HG03432 (cell line): ENCODE measurements at regions not wholly inside any gene's neighbourhood (a gene's known extent, or its start where the extent isn't known, plus 50 kb on each side); places are given as distances from the start of the nearest gene placed in this dataset.
"Not testable (repeated sequence)": the region's sequence is repeated elsewhere in the genome, so short reads cannot be mapped to it uniquely, and the experiment has no call there.

Source experiments
- ATAC-seq: cut with Tn5 transposase; IDR thresholded peaks from one replicate; pipeline ENCODE4 v1.9.1; 2021; ENCODE audit warnings: mild to moderate bottlenecking, moderate library complexity; ENCODE audit not compliant: unreplicated experiment

DNA sequence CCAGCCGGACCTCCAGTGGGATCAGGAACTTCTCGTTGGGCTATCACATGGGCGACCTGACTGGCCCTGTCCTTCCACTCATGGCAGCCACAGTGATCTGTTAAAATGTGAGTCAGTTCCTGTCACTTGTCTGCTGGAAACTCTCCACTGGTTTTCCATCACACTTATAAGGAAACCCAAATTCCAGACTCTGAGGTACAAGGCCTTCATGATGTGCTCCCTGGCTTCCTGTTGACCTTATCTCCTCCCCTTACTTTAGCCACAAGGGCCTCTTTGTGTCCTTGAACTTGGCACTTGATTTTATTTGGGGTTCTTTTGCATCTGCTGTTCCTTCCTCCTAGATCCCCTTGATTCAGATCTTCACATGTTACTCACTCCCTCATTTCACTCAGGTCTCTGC, 96.8 kb downstream of the TENT5C start:
- no peak for ATAC-seq

DNA sequence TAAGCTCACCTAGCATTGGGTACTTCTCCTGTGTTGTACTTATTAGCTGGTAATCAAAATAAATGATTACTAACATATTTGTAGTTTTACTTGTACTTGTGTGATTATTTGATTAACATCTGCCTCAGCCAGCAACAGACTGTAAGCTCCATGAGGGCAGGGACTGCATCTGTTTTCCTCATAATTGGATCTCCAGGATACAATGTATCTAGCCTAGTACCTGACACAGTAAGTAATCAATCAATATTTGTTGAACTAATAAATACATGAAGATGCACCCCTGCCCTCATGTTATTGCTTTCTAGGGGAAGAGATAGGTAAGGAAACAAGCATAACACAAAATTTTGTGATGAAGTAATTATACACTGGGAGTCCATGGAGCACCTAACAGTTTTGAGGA, 101.5 kb downstream of the TENT5C start:
- no peak for ATAC-seq

DNA sequence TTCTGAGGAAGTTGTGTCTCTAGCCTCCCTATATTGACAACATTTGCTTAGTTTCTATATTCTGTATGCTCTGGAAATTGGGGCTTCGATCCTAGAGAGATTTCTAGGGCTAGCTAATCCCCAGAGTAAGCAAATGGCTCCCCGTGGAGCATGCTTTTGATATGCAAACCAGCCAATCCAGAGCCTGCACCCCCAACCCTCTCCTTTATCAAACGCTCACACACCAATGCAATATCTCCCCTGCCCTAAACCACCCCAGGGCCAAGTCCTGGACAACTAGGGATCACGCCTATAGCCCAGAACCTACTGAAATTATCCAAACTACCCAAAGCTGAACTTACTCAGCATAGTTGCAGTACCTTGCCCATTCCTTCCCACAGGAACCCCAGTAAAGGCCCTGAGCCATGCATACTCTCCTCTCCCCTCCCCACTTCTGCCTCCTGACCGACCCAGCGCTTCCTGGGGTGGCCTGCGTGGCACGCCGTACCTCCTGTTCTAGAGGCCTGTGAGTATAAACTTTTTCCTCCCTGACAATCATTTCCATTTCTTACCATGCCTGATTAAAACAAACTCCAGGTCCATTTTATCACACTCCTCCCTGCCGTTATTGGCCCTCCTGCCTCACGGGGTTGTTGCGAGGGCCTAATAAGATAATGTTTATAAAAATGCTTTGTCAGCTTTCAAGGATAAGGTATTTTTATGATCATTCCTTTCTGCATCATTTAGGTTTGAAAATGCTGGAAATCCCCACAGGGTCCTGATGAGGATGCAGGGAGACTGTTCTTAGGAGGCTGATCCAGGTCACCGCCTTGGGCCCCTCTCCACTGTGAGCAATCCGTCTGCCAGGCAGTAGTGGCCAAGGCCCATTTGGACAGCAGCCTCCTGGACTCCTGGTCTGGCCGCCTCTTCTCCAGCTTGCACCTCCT, 102.7 kb downstream of the TENT5C start:
- ATAC-seq: no peak

DNA sequence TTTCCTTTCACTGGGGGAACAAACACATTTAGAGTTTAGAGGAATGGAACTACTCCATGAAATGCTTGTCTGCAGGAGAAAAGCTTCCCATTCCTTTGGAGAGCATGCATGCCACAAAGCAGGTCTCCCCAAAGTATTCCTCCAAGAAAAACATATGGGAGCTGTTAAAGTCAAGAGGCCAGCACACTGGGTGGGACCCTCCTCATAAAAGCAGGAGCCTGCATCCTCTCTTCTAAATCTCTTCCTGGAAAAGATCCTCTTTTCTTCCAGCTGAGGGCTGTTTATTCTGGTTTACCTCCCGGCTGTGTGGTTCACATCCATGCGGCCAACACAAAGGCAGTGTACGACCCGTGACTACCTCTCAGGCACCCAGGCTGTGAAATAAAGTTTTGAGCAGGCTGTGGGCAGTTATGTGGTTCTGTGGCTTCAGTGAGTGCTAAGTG, 103.4 kb downstream of the TENT5C start:
- ATAC-seq: no peak

DNA sequence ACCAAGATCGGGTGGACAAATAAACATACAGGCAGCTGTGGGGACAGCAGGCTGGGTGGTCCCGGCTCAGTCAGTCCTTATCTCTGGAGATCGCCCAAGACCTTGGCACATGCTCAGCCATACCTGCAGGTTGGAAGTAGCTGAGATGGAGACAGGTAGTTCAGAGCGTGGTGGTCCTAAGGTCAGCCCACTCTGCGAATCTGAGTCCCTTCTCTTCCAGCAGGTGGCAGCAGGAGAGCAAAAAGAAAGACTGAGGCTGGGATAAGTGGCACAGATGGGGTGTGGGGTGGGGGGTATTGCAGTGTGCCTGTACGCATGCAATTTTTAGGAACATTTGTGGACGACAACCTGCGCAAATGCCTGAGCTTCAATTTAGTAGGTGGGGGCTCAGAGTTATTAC, 104.9 kb downstream of the TENT5C start:
- ATAC-seq: no peak

DNA sequence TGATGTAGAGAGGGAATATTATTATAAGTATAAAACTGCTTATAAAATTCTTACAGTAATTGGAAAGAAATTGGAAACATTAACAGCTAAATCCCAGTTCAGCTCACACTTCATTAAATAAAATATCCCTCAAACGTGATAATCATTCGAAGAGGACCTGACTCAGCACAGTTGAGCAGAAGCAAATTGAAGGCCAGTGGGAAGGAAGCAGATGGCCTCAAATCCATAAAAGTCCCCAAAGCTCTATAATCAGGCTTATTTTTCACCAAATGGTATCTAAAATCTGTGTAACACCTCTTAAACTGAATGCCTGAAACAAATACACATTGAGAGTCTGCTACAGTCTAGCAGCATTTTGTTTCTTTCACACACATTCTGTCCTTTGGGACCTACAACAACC, 106.8 kb downstream of the TENT5C start:
- no peak for ATAC-seq

DNA sequence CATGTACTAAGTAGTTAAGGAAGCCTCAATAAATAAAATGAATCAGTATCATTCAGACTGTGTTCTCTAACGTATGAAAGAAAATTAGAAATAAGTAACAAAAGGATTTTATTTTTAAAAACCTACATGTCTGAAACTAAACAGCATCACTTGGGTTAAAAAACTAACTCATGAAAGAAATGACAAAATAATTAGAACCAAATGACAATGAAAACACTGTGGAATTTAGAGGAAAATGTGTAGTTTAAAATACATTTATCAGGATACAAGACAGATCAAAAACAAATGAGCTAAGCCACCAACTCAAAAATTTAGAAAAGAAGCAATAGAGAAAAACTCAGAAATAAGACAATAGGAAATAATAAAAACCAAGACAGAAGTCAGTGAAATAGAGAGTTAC, 108.7 kb downstream of the TENT5C start:
- no peak for ATAC-seq

DNA sequence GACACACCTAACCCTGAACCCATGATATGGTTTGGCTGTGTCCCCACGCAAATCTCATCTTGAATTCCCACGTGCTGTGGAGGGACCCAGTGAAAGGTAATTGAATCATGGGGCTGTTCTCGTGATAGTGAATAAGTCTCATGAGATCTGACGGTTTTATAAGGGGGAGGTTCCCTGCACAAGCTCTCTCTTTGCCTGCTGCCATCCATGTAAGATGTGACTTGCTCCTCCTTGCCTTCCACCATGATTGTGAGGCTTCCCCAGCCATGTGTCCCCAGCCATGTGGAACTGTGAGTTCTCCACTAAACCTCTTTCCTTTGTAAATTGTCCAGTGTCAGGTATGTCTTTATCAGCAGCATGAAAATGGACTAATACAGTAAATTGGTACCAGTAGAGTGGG, 110.2 kb downstream of the TENT5C start:
- ATAC-seq: not testable (repeated sequence)

DNA sequence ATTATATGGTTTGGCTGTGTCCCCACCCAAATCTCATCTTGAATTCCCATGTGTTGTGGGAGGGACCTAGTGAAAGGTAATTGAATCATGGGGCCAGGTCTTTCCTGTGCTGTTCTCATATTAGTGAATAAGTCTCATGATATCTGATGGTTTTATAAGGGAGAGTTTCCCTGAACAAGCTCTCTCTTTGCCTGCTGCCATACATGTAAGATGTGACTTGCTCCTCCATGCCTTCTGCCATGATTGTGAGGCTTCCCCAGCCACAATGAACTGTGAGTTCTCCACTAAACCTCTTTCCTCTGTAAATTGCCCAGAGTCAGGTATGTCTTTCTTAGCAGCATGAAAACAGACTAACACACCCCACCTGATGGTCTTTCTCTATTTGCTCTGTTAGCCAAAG, 112.1 kb downstream of the TENT5C start:
- ATAC-seq: not testable (repeated sequence)

DNA sequence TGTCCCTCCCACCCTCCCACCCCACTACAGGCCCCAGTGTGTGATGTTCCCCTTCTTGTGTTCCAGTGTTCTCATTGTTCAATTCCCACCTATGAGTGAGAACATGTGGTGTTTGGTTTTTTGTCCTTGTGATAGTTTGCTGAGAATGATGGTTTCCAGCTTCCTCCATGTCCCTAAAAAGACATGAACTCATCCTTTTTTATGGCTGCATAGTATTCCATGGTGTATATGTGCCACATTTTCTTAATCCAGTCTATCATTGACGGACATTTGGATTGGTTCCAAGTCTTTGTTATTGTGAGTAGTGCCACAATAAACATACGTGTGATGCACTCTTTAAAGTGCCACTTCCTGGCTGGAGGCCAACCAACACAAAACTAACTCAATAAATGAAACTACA, 112.7 kb downstream of the TENT5C start:
- ATAC-seq: not testable (repeated sequence)

DNA sequence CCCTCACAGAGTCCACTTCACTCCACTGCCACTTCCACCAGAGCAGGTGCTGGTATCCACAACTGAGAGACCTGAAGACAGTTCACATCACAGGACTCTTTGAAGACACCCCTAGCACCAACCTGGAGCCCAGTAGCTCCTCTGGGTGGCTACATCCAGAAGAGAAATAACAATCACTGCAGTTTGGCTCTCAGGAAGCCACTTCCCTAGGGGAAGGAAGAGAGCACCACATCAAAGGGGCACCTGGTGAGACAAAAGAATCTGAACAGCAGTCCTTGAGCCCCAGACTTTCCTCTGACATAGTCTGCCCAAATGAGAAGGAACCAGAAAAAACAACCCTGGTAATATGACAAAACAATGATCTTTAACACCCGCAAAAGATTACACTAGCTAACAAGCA, 113.2 kb downstream of the TENT5C start:
- ATAC-seq: no peak

DNA sequence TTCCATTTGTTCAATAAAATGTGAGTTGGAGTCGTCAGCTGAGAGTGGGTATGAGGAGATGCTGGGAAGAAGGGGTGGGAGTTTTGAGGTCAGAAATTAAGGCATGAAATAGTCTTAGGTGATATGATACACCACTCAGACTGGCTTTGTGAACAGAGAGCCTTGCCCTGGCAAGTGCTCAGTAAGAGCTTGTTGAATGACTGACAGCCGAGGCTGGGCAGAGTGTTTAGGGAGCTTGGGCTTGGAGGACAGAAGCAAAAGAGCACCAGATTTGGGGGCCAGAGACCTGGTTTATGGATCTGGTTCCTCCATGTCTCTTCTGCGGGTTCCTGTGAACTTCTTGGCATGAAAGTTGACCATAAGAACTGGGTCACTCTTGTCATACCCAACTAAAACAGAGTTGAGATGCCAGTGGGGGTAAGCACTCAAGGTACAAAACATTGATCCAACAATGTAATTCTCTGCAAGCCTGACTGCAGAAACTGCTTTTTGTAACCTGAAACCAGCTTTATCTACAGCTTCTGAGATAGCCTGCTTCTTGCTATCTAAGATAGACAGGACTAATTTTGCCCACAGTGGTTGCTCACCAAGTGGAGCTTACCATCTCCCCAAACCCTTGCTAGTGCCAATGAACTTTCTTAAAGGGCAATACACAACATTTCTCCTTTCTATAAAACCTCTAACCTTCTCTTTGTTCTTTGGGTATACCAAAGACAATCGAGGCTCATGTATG, 126.4 kb downstream of the TENT5C start:
- no peak for ATAC-seq

DNA sequence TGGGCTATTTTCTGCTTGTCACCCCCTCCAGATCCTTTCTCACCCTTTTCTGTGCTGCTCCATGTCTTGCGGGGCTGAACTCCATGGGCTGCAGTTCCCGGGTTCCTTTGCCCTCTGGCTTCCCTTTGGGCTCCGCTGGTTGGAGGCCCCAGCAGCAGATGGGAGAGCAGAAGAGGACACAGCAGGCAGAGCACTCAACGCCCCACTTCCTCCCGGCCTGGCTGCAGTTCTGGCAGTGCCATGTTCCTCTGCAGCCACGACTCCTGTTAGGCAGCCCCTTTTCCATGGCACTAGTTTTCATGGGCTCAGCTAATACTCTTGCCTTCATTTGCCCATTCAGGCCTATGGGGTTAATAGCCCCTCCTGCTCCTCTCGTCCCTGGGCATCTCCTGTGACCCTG, 127.1 kb downstream of the TENT5C start:
- no peak for ATAC-seq

DNA sequence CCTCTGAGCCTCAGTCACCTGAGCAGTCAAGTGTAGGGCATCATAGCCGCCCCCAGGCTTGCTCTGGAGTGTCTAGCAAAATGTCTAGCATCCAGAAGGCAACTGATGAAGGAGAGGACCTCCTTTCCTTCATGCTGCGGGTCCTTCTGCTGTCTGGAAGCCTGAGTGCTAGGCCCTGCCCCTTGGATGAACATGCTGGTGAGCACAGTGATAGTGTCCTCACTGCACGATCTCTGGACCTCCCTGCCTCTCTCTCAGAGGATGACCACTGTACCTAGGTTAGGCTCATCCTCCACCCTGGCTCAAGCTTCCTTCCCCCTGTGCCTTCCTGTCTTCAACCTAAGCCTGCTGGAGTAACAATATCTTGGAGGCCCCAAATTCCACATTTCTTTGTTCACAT, 128.6 kb downstream of the TENT5C start:
- ATAC-seq: no peak

DNA sequence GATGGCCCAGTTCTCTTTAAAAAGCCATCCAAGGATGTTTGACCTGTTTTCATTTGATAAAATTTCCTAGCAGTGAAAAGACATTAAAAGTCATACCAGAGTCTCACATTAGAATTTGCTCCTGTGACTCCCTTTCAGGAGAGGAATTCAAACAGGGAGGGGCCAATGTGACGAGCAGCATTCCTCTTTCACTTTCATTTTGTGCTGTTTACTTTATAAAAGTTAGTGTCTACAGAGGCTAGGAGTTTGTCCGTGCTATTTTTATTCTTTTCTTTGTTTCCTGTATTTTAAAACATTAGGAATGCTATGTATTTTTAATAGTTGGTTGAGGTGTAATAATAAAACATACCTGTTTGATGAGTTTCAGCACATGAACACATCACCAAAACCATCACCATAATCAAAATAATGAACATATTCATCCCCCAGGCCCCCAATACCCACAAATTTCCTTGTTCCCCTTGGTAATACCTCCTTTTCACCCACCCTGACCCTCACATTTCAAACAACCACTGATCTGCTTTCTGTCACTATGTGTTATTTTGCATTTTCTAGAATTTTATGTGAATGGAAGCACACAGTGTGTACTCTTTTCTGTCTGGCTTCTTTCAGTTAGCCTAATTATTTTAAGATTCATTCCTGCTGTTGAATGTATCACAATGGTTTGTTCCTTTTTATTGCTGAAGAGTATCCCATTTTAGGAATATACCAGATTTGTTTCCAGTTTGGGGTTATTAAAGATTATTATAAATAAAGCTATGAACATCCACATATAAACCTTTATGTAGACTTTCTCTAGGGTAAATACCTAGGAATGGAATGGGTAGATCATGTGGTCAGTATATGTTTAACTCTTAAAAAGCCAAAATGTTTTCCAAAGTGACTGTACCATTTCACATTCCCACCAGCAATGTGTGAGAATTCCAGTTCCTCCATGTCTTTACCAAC, 129.5 kb downstream of the TENT5C start:
- ATAC-seq: no peak

DNA sequence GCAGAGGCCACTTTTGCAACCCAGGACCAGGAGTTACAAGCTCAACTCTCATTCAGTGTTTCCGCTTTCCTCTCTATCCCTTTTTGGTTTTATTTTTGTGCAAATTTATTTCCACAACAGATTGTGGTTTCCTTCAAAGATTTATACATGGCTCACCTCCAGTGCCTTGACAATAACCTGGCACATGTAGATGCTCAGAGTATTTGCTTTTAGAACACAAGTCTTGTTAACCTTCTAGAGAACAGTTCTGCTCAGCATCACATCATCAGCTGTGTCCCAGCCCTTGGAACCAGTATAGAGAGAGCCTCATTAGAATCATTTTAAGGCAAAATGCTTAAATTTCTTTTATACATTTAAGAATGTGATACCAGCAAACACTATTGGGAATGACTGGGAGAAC, 133.7 kb downstream of the TENT5C start:
- no peak for ATAC-seq

DNA sequence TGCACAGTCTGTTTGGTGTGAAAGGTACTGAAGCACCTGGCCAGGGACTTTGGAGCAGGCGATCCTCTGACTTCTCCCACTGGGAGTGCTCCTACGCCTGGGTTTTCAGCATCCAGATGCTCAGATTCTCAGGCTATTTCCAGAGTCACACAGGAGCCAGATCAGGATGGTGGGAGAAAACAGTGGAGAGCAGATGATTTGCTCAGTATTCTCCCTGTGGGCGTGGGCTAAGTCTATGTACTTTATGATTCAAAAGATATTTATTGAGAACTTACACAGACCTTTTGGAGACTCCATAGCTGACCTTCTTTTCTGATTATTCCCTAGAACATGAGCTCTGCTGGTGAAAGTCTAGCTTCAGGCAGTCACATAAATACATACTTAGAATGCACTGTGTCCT, 134.6 kb downstream of the TENT5C start:
- no peak for ATAC-seq

DNA sequence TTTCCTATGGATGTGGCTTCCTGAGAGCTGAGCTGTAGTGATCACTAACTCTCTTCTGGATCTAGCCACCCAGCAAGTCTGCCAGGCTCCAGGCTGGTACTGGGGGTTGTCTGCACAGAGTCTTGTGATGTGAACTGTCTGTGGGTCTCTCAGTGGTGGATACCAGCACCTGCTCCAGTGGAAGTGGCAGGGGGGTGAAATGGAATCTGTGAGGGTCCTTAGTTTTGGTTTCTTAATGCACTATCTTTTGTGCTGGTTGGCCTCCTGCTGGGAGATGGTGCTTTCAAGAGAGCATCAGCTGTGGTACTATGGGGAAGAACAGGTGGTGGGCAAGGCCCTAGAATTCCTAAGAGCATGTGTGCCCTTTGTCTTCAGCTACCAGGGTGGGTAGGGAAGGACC, 140.7 kb downstream of the TENT5C start:
- ATAC-seq: not testable (repeated sequence)

DNA sequence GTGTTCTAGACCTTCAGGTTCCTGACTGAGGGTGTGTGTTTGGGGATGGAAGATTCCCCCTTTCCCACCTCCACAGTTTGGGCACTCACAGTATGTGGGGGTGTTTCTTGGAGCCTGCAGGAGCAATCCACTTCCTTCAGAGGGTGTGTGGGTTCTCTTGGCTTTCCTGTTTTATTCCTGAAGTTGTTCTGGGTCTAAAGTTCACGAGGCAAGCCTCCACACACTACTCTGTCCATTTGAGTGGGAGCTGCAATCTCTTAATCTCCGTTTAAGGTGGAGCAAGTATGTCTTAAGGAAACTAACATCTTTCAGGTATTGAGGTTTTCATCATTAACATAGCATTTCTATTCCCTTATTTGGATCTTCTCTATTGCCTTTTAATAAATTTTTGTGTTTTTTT, 141.8 kb downstream of the TENT5C start:
- ATAC-seq: no peak

DNA sequence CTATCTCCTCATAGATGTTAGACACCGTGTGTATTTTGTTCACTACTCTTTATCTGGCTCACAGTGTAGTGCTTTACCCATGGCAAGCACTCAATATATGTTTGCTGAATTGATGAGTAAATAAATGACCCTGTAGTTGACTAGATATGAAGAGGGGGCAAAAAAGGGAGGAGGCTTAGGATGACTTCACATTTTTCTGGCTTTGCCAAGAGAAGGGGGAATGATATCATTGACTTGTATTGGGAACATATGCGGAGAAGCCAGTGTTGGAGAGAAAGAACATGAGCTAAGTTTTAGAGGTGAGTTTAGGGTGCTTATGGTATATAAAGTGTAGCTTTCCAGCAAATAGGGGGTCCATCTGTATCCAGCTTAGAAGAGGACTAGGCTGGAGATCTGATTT, 145.5 kb downstream of the TENT5C start:
- no peak for ATAC-seq

DNA sequence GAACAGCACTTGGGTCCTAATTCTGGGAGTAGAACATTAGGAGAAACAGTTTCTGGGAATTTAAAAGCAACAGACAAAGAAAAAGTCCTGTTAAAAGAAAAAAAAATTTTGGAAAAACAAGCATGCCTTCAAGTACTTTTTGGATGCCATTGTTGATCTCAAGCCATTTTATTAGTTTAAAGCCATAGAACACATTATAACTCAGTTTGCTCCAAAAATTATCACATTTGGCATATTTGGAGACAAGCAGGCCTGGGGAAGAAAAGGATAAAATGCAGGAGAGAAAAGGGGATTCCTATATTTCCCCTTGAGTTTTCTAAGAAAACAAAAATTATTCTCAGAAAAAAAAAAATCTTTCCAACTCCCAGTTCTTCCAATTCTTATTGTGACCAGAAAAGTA, 146.8 kb downstream of the TENT5C start:
- no peak for ATAC-seq
